ENCODE measurements at regions not wholly inside any gene's neighbourhood (a gene's known extent, or its start where the extent isn't known, plus 50 kb on each side); places are given as distances from the start of the nearest gene placed in this dataset.
A peak's percentile ranks its signal among the peaks of the same experiment; 100 is the strongest.

DNA sequence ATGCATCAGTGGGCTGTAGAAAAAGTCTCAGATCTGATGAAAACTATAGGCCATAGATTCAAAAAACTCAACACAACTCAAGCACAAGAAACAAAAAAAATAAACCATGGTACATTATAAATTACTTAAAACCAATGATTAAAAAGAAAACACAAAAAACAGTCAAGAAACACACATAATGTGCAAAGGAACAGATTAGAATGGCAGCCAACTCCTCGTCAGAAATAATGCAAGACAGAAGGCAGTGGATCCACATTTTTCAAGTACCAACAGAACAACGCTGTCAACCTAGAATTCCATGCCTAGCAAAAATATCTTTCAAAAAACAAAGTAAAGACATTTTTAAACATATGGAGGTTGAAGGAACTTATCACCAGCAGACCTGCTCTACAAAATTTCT, 69.7 kb downstream of the PSMB1 start:
- DNase-seq (ENCODE audit: low read depth in 2 of 2): no peak

GRCh38 chr6:170480050-170480692, 72.9 kb downstream of the PSMB1 start:
- DNase-seq (ENCODE audit: low read depth in 2 of 2): no peak

DNA sequence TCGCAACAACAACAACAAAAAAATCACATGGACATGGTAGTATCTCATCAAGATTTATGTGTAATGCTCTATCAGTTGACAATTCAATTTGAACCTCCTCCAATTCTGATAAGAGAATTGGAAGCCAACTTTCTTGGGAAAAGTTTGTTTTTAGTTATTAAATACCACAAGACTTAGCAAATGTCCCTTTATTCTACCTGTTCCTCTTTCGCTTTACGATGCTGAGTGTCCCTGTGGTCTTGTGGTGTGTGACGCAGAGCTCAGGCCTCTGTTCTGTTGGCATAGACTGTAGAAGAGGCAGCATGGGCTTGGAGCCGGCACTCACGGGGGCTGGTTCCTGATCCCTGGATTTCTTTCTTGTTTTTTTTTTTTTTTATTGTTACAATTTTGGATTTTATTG, 76.7 kb downstream of the PSMB1 start:
- DNase-seq (ENCODE audit: low read depth in 2 of 2): no peak

DNA sequence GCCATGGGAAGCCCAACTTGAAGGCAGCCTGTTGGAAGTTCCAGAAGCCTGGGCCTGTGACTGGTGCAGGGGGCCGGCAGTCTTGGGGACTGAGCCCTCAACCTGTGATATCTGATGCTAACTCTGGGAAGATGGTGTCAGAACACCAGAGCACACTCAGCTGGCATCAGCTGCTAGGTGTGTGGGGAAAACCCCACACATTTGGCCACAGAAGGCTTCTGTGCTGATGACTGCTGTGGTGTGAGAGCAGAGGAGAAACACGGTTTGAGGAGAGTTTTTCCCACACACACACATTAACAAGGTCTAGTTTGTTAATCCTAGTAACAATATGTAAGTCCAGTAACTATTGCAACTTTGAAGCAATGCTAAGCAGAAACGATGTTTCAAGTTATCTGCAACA, 78.0 kb downstream of the PSMB1 start:
- no peak for DNase-seq (ENCODE audit: low read depth in 2 of 2)

DNA sequence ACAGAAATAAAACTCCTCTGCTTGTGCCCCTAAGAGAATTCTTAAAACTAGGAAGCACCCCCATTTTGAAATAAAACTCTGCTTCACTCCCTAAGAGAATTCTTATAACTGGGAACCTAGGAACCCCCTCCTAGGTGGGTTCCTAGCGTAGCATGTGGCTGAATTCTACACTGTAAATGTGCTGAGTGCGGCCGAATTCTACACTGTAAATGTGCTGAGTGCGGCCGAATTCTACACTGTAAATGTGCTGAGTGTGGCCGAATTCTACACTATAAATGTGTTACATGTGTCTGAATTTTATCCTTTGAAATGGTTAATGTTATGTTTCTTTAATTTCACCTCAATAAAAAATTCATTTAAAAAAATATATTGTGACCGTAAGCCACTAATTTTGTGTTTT, 79.3 kb downstream of the PSMB1 start:
- no peak for DNase-seq (ENCODE audit: low read depth in 2 of 2)

DNA sequence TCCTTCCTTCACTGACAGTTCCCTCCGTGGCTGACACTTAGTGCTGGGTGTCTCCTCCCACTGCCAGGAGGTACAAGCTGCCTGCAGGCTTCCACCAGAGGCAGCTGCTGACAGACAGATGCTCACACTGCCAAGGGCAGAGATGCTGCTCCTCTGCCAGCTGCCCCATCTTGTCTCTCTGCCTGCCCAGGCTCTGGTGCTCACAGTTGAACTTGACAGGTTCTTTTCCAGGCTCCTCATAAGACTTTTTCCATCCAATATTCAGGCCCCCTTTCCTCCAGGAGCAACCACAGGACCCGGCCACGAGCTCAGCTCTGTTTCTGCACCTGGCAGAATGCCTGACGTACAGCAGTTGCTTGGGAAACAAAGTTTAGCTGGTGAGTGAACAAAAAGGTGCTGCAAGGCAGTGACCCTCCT, 79.8 kb downstream of the PSMB1 start:
- DNase-seq (ENCODE audit: low read depth in 2 of 2): no peak

DNA sequence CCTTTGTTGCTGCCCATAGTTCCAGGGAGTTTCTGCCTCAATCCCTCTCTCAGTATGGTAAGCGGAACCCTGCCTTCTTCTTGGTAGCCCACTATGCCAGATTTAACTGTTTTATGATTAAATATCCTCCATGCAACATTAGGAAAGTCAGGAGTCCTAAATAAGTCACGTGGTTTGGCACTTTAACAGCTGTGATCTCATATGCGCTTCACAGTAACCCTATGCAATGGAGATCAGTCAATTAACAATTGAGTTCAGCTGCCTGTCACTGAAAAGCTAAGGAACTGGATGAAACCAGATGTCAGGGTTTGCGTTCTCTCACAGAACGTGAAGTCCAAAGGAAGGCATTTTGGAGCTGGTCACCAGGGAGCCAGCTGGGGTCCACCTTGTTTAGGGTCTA, 81.6 kb downstream of the PSMB1 start:
- no peak for DNase-seq (ENCODE audit: low read depth in 2 of 2)

- DNase-seq (ENCODE audit: low read depth in 2 of 2): no peak
Measured at GRCh38 chr6:170470734-170471133, 82.4 kb downstream of the PSMB1 start.

DNA sequence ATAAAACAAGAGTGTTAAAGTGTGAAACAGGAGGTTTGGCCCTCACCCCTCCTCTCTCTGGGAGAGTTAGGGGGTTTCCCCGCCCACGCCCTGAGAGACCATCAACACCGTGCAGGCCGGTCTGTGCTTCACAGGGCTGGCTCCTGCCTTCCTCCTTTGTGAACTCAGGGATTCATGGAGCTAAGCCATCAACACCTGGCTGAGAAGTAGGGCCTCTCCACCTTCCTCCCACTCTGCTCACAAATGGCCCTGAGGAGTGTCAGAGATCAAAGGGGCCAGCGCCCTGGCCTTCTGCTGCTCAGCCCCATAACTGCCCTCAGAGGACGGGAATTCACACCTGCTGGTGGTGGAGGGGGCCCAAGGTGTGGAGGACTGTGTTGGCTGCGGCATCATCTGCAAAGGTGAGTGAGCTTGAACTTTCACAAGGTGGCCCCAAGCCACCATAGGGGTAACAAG, 88.6 kb downstream of the PSMB1 start:
- no peak for DNase-seq (ENCODE audit: low read depth in 2 of 2)

DNA sequence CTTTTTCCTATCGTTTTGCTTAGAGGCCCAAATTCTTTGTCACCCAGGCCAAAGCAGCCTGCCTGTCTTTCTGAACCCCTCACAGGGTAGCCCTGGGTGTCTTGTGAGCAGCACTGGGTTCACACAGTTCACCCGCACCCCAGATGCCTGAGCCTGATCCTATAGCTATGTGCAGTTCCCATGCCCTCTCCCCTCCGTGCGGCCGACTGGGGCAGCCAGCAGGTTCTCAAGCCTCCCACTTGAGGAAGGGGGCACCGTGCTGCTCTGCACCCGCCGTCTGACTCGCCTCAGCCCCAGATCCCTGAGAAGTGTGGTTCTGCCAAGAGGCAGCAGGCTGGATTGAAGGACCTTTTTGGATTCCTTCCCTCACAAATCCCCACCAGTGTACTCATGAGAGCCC, 89.0 kb downstream of the PSMB1 start:
- DNase-seq (ENCODE audit: low read depth in 2 of 2): no peak

DNA sequence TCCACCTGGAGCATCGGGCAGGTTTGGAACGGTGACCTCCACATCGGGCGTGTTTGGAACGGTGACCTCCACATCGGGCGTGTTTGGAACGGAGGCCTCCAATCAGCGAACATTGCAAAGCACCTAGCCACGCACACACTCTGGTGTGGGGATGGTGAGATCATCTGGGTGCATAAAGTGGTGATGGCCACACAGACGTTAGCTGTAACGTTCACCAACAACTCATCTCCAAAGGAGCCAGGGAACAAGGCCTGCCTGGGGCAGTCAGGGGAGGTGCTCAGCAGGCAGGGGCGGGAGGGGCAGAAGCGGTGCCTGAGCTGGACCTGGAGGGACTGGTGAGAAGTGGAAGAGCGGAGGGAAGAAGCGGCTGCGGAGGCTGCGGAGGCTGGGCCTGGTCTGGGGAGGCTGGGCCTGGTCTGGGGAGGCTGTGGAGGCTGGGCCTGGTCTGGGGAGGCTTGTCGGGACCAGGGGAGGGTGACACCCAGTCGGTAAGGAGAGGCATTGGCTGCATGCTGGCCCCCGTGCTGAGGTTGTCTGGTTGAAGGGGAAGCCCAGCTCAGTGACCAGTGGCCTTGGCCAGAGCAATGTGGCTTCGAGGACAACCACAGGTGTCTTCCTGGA, 89.9 kb downstream of the PSMB1 start:
- DNase-seq (ENCODE audit: low read depth in 2 of 2): no peak

DNA sequence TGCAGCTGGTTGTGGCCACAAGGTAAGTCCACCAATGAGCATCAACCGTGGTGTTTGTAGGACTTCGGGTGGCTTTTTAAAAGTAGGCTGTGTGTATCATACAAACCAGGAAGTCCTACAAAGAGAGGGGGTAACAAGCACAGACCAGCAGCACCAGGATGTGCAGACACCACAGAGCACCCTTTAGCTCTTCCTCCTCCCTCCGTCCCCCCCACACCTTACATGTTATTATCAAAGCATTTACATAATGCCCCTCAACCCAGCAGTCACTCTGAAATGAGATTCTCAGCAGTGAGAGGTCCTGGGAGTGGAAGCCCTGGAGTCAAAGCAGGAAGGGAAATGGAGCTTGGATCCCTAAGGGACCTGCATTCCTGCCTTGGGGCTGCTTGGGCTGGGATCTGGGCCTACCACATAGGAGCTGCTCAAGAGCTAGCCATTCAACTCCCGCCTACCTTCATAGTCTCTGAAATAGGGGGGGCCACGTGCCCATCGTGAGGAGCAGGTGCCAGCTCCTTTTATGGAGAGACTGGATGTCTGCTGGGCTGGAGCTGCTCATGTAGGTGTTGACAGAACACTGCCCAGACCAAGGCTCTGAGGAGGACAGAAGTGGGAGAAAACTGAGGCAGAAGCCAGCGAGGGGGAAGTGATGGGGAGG, 90.6 kb downstream of the PSMB1 start:
- no peak for DNase-seq (ENCODE audit: low read depth in 2 of 2)

DNA sequence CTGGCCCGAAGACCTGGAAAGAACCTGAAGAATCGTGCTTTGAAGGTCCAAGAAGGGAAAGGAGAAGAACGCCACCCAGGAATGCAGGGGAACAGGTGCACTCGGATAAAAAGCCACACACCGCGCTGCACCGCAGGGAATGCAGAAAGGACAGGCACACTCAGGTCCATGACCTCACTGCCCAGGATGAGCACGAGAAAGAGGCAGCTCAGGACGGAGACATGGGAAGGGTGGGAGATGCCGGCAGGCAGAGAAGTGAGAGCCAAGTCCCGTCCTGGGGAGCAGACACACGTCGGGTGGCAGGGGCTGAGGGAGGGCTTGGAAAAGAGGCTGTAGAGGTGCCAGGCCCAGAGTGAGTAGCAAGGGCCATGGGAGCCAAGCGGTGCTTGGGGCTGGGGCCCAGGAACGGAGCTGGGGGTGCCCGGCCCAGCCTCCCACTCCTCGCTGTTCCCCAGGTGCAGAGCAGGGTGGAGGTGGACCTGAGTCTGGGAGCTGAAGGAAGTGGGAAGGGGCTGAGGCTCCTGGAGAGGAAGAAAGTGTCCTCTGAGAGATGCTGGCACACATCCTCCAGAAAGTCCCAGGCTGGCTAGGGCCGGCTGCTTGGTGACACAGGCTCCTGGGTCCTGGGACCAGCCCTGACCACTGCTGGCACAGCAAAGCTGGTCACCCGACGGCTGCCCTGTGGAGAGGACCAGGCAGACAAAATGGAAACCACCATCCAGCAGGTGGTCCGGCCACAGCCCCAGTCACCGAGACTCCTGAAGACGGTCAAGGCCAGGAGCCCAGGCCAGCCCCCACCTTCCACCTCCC, 91.3 kb downstream of the PSMB1 start:
- no peak for DNase-seq (ENCODE audit: low read depth in 2 of 2)

DNA sequence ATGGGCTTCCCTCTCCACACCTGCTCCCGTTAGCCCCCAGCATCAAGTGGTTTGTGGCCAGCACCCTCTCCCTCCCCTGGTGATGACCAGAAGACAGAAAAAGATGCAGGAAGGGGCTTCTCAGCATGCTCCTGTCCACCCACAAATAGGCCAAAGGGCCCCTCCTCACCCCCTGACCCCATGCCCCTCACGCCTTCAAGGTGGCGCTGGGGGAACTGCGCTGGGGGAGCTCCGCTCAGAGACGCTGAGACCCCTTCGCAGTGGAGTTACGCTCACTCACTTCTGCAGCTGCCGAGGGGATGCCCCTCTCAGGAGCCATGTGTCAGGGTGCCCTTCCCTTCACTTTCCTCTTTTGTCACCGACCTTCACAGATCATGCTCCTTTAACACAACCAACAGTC, 92.0 kb downstream of the PSMB1 start:
- no peak for DNase-seq (ENCODE audit: low read depth in 2 of 2)

DNA sequence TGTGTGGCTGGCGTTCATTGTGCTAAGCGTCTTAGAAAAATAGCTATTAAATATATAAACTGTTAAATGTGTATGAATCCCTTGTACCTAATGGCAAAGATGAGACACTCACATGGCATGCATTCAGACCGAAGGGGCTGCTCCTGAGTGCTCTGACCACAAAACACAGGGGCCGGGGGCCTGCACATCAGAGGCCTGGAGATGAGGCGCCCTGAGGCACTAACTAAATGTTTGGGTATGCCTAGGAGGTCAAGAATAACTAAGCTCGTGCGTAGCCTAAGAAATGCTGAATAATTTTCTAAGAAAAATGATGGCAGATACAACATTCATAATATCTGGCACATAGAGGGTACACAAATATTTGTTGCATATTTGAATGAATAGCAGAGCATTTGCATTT, 92.5 kb downstream of the PSMB1 start:
- no peak for DNase-seq (ENCODE audit: low read depth in 2 of 2)

GRCh38 chr6:170459451-170459850, 93.7 kb downstream of the PSMB1 start:
- DNase-seq (ENCODE audit: low read depth in 2 of 2): peak in 1 of 2 experiments; percentile 6

GRCh38 chr6:170456886-170457698, 96.0 kb downstream of the PSMB1 start:
- DNase-seq (ENCODE audit: low read depth in 2 of 2): no peak
